Thoracic aorta (tissue), 2 donors: ENCODE measurements at regions not wholly inside any gene's neighbourhood (a gene's known extent, or its start where the extent isn't known, plus 50 kb on each side); places are given as distances from the start of the nearest gene placed in this dataset.

ENCODE experiments used
- ATAC-seq: fragments of 150-250 bp; one replicate; pipeline ENCODE4 v1.8.0; 2017; ENCODE audit warnings: low read depth; ENCODE audit not compliant: insufficient number of reproducible peaks, low FRiP score
- DNase-seq: peaks from one replicate; pipeline ENCODE4 v3.0.0-alpha.2; 2020; ENCODE audit warnings: low spot score
- H3K27ac ChIP-seq, 2 donors: fragments of 200-600 bp; sonication (generic); 1 replicate in 1 of 2; 2 replicates in 1 of 2; pipeline ENCODE4 v1.5.1; 2016; ENCODE audit warnings: mild to moderate bottlenecking in 2 of 2, moderate library complexity in 2 of 2
- H3K27me3 ChIP-seq: fragments of 200-600 bp; sonication (generic); replicated peaks from 2 replicates; pipeline ENCODE4 v1.6.0; 2016; ENCODE audit warnings: mild to moderate bottlenecking; ENCODE audit not compliant: insufficient read depth
- H3K36me3 ChIP-seq: fragments of 200-600 bp; sonication (generic); one replicate; pipeline ENCODE4 v1.5.1; 2016
- H3K4me1 ChIP-seq, 2 donors: fragments of 200-600 bp; sonication (generic); 1 replicate in 1 of 2; 2 replicates in 1 of 2; pipeline versions ENCODE4 v1.5.1 to v1.6.0; 2016; ENCODE audit warnings: low read depth in 2 of 2, mild to moderate bottlenecking in 1 of 2; ENCODE audit not compliant: control insufficient read depth in 1 of 2
- H3K4me3 ChIP-seq: fragments of 200-600 bp; sonication (generic); 2 replicates; pipeline ENCODE4 v1.5.1; 2016; ENCODE audit warnings: mild to moderate bottlenecking
- H3K9me3 ChIP-seq: fragments of 200-600 bp; sonication (generic); 2 replicates; pipeline ENCODE4 v1.5.1; 2016
- TF ChIP-seq, protein P1 (sequence below): fragments of 200-600 bp; sonication (generic); IDR thresholded peaks from one replicate; pipeline ENCODE4 v1.5.1; 2019; ENCODE audit warnings: antibody characterized with exemption

DNA sequence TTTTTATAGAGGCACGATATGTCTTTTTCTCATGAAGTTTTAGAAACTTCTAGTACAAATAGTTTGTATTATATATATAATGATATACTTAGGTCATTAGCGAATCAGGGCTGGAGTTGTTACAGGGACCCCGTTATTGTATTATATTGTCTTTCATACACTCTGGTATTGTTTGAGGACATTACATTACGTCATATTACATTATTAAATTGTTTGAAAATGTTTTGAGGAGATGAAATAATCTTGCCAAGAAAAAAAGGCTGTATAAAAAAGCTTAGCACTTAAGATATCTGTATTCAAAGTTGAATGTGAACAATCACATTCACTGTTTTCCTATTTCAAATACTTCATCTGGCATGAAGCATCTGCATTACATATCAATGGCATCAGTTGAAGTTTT lies 239.6 kb upstream of the ASCC3 start:
- DNase-seq: no peak
- Histone ChIP-seq H3K4me1 (no peaks in the 10 kb centered on the region), H3K9me3 (no peaks in the 10 kb centered on the region), H3K27me3 (no peaks in the 10 kb centered on the region), H3K27ac (no peak overlapping the region), H3K36me3 (no peaks in the 10 kb centered on the region), H3K4me3 (no peak overlapping the region)
- TF ChIP-seq, protein P1, sequence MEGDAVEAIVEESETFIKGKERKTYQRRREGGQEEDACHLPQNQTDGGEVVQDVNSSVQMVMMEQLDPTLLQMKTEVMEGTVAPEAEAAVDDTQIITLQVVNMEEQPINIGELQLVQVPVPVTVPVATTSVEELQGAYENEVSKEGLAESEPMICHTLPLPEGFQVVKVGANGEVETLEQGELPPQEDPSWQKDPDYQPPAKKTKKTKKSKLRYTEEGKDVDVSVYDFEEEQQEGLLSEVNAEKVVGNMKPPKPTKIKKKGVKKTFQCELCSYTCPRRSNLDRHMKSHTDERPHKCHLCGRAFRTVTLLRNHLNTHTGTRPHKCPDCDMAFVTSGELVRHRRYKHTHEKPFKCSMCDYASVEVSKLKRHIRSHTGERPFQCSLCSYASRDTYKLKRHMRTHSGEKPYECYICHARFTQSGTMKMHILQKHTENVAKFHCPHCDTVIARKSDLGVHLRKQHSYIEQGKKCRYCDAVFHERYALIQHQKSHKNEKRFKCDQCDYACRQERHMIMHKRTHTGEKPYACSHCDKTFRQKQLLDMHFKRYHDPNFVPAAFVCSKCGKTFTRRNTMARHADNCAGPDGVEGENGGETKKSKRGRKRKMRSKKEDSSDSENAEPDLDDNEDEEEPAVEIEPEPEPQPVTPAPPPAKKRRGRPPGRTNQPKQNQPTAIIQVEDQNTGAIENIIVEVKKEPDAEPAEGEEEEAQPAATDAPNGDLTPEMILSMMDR: no peak
- ATAC-seq: no peak

DNA sequence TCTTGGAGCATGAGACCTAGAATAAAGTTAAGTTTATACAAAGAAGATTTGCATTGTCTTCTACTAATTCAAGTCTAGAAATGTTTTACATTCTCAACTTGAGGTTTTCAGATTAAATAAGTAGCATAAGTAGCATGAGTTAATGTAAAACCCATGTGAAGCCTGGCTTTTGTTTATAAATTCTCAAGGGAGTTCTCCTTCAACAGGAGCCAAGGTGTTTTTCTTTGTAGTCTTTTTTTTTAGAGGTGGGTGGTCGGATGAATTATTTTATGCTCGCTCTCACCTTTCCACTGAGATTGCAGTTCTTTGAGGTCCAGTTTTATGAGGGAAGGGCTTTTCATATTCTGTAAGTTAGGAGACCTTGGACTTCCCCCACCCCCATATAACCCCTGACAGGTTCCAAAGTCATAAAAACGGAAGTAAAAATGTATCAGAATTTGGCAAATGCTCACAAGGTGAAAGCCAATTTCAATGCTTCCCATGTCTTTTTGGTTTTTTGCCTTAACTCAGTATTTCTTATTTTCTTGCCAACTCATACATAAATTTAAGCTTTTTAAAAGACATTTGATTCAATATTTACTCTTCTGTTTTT lies 244.3 kb upstream of the ASCC3 start:
- peaks cover 5 to 16% of the 10 kb centered on the region in 2 donors for H3K4me1 ChIP-seq
- no peaks in the 10 kb centered on the region for H3K27me3 ChIP-seq
- no peaks in the 10 kb centered on the region for H3K36me3 ChIP-seq
- DNase-seq (no peak), ATAC-seq (no peak)
- H3K9me3 ChIP-seq: no peaks in the 10 kb centered on the region
- no peak overlapping the region for H3K4me3 ChIP-seq
- no peak overlapping the region for H3K27ac ChIP-seq
- TF ChIP-seq, protein P1: no peak

DNA sequence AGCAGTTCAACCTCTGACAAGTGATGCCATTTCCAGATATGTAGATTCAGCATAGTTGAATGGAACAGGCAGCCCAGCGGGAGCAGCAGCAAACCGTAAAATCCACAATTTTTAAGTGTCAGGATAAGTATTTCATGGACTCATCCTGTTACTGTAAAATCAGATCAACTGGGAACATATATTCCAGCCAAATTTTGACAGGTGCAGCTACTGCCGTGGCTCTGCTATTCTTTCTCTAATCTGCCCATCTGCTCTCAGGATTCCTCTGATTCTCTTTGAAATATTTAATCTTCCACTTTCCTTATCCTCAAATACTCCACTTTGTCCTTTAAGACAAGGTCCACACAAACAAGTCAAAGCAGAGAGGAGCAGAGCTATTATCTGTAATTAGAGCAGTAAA lies 245.4 kb upstream of the ASCC3 start:
- Histone ChIP-seq H3K27ac (no peak overlapping the region), H3K4me1 (peaks cover 5 to 16% of the 10 kb centered on the region in 2 donors), H3K36me3 (no peaks in the 10 kb centered on the region), H3K27me3 (no peaks in the 10 kb centered on the region), H3K4me3 (no peak overlapping the region), H3K9me3 (no peaks in the 10 kb centered on the region)
- no peak for DNase-seq
- ATAC-seq: no peak
- TF ChIP-seq, protein P1: no peak

DNA sequence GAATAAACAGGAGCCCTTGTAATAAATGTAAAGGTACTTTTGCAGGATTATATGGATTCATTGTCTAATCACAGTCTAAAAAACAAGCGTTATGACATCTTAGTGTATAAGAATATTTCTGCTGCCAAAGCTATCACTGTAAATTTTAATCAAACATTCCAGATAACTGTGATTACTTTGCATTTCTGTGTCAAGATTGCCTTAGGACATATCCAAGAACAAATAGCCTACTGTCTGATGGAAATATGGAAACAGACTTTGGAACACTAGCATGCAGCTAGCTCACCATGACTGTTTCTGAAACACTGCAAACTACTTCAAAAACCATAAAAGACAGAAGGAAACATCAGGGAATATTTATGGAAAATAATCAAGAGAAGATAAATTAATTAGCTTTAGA lies 248.7 kb upstream of the ASCC3 start:
- Histone ChIP-seq H3K27me3 (no peaks in the 10 kb centered on the region), H3K36me3 (no peaks in the 10 kb centered on the region), H3K4me1 (peaks cover 5 to 16% of the 10 kb centered on the region in 2 donors), H3K9me3 (no peaks in the 10 kb centered on the region), H3K27ac (no peak overlapping the region), H3K4me3 (no peak overlapping the region)
- no peak for DNase-seq
- no peak for ATAC-seq
- TF ChIP-seq, protein P1: no peak

DNA sequence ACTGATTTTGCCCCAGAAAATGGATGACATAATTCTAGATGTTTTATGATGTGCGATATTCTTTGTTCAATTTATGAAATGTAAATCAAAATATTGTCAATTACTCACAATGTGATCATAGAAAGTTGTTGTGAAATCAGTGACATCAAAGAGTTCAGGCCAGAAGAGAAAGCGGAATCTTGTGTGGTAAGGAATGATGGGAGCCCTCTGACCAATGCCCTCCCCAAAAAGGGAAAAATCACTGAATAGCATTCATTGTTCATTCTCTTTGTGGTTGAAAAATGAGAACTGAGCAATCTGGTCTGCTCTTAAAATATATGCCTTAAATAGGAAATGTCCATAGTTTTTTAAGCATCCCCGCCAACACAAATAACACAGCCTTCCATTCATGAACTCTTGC lies 247.1 kb upstream of the GRIK2 start:
- ATAC-seq: no peak
- no peak for DNase-seq
- Histone ChIP-seq H3K4me3 (no peak overlapping the region), H3K27ac (no peak overlapping the region), H3K36me3 (no peaks in the 10 kb centered on the region), H3K27me3 (no peaks in the 10 kb centered on the region), H3K4me1 (no peaks in the 10 kb centered on the region), H3K9me3 (no peaks in the 10 kb centered on the region)
- TF ChIP-seq, protein P1: no peak
